HepG2 (cell line): ENCODE measurements at regions not wholly inside any gene's neighbourhood (a gene's known extent, or its start where the extent isn't known, plus 50 kb on each side); places are given as distances from the start of the nearest gene placed in this dataset.

Experiments
- AHR ChIP-seq: IDR thresholded peaks from 2 replicates; pipeline ENCODE4 v1.6.1; 2018; ENCODE audit warnings: missing genetic modification reagents, missing compliant biosample characterization
- CEBPB ChIP-seq: IDR thresholded peaks from 2 replicates; pipeline ENCODE4 v1.6.1; 2011; ENCODE audit warnings: low read depth, low read length, improper control_type of control experiment, borderline replicate concordance
- ELF1 ChIP-seq: sonication (generic); formaldehyde crosslinking; IDR thresholded peaks from 2 replicates; pipeline ENCODE4 v1.4.0; 2020; ENCODE audit warnings: missing genetic modification reagents
- FOXO4 ChIP-seq: sonication (generic); formaldehyde crosslinking; conservative IDR thresholded peaks from 2 replicates; pipeline ENCODE4 v1.8.1; 2023; ENCODE audit warnings: missing genetic modification reagents
- FOXP1 ChIP-seq, 2 experiments: fragments of 450-650 bp in 1 of 2; IDR thresholded peaks; 2 replicates each; pipeline ENCODE4 v1.6.1; 2017 to 2018; ENCODE audit warnings: antibody characterized with exemption in 1 of 2
- HDAC6 ChIP-seq: fragments of 200-600 bp; sonication (generic); IDR thresholded peaks from 2 replicates; pipeline ENCODE4 v1.7.0; 2017; ENCODE audit warnings: mild to moderate bottlenecking, antibody characterized with exemption, low read length, low read depth
- HMGXB4 ChIP-seq, 2 experiments: sonication (generic) in 1 of 2; formaldehyde crosslinking in 1 of 2; IDR thresholded peaks; 2 replicates each; pipeline versions ENCODE4 v1.4.0 to v1.6.1; 2018 to 2020; ENCODE audit warnings: missing genetic modification reagents in 2 of 2, borderline replicate concordance in 1 of 2, low read depth in 1 of 2, mild to moderate bottlenecking in 1 of 2, missing biosample characterization in 1 of 2
- MATR3 ChIP-seq: sonication (generic); formaldehyde crosslinking; IDR thresholded peaks from 2 replicates; pipeline ENCODE4 v1.4.0; 2020; ENCODE audit warnings: missing genetic modification reagents
- NFKB2 ChIP-seq: sonication (generic); formaldehyde crosslinking; IDR thresholded peaks from 2 replicates; pipeline ENCODE4 v1.4.0; 2020; ENCODE audit warnings: missing genetic modification reagents, borderline replicate concordance
- NR2F2 ChIP-seq: IDR thresholded peaks from 2 replicates; pipeline ENCODE4 v1.6.1; 2012; ENCODE audit warnings: low read depth, inconsistent platforms, borderline replicate concordance
- TEAD3 ChIP-seq: optimal IDR thresholded peaks from 2 replicates; pipeline ENCODE3; 2016; ENCODE audit warnings: borderline replicate concordance
- XRCC5 ChIP-seq: fragments of 200-400 bp; formaldehyde crosslinking; optimal IDR thresholded peaks from 2 replicates; pipeline ENCODE3; 2017; ENCODE audit warnings: mild to moderate bottlenecking, low read length
- ZNF205 ChIP-seq: IDR thresholded peaks from 2 replicates; pipeline ENCODE4 v1.6.1; 2018; ENCODE audit warnings: missing biosample characterization, missing genetic modification reagents
- ZNF788 ChIP-seq: sonication (generic); formaldehyde crosslinking; IDR thresholded peaks from 2 replicates; pipeline ENCODE4 v1.5.0; 2020; ENCODE audit warnings: mild to moderate bottlenecking, missing genetic modification reagents, borderline replicate concordance
- TF ChIP-seq, protein P1 (sequence below): IDR thresholded peaks from 2 replicates; pipeline ENCODE4 v1.6.1; 2016; ENCODE audit warnings: low read depth, missing genetic modification reagents, missing compliant biosample characterization
- TF ChIP-seq, protein P2 (sequence below): sonication (generic); formaldehyde crosslinking; IDR thresholded peaks from 2 replicates; pipeline ENCODE4 v1.4.0; 2020; ENCODE audit warnings: low read depth, mild to moderate bottlenecking, missing genetic modification reagents
- TF ChIP-seq, protein P3 (sequence below): sonication (generic); formaldehyde crosslinking; IDR thresholded peaks from 2 replicates; pipeline ENCODE4 v1.8.1; 2023; ENCODE audit warnings: mild to moderate bottlenecking, missing genetic modification reagents

DNA sequence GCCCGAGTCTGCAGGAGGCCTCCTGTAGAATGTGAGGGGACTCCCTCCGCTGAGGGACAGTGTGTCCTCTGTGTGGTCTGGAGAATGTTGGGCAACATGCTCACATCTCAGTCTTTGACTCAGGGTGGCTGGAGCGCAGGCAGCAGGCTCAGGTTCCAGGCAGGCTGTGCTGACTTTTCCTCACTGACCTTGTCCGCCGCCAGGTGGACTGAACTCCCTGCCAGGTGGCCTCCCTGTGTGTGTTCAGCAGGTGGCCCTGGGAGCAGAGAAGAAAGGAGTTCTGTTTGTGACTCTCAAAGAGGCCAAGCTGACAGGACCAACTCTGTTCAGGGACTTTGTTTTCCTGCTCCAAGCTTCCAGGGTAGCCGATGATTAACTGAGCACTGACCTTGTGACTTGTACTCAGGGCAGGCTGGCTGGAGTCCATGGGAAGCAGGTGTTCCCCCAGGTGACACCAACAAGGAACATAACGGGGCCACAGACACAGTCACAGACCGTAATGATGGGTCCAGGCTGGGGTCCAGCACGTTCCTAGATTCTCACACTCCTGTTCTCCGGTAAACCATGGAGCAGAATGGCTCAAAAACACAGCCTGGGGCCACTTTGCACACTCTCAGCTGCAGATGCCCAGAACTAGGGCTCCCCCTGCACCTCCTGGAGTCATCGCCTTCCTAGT, 439.8 kb downstream of the RNF144A start (continued):
- TF ChIP-seq, protein P1, sequence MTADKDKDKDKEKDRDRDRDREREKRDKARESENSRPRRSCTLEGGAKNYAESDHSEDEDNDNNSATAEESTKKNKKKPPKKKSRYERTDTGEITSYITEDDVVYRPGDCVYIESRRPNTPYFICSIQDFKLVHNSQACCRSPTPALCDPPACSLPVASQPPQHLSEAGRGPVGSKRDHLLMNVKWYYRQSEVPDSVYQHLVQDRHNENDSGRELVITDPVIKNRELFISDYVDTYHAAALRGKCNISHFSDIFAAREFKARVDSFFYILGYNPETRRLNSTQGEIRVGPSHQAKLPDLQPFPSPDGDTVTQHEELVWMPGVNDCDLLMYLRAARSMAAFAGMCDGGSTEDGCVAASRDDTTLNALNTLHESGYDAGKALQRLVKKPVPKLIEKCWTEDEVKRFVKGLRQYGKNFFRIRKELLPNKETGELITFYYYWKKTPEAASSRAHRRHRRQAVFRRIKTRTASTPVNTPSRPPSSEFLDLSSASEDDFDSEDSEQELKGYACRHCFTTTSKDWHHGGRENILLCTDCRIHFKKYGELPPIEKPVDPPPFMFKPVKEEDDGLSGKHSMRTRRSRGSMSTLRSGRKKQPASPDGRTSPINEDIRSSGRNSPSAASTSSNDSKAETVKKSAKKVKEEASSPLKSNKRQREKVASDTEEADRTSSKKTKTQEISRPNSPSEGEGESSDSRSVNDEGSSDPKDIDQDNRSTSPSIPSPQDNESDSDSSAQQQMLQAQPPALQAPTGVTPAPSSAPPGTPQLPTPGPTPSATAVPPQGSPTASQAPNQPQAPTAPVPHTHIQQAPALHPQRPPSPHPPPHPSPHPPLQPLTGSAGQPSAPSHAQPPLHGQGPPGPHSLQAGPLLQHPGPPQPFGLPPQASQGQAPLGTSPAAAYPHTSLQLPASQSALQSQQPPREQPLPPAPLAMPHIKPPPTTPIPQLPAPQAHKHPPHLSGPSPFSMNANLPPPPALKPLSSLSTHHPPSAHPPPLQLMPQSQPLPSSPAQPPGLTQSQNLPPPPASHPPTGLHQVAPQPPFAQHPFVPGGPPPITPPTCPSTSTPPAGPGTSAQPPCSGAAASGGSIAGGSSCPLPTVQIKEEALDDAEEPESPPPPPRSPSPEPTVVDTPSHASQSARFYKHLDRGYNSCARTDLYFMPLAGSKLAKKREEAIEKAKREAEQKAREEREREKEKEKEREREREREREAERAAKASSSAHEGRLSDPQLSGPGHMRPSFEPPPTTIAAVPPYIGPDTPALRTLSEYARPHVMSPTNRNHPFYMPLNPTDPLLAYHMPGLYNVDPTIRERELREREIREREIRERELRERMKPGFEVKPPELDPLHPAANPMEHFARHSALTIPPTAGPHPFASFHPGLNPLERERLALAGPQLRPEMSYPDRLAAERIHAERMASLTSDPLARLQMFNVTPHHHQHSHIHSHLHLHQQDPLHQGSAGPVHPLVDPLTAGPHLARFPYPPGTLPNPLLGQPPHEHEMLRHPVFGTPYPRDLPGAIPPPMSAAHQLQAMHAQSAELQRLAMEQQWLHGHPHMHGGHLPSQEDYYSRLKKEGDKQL = no peak
- TF ChIP-seq, protein P2, sequence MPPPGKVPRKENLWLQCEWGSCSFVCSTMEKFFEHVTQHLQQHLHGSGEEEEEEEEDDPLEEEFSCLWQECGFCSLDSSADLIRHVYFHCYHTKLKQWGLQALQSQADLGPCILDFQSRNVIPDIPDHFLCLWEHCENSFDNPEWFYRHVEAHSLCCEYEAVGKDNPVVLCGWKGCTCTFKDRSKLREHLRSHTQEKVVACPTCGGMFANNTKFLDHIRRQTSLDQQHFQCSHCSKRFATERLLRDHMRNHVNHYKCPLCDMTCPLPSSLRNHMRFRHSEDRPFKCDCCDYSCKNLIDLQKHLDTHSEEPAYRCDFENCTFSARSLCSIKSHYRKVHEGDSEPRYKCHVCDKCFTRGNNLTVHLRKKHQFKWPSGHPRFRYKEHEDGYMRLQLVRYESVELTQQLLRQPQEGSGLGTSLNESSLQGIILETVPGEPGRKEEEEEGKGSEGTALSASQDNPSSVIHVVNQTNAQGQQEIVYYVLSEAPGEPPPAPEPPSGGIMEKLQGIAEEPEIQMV (CRISPR knock-in tag) = no peak
- TF ChIP-seq XRCC5 (peak; percentile 44), NR2F2 (peak; percentile 42; the same call in 1 of the 2 replicates), CEBPB (peak; percentile 75; the same call in 1 of the 2 replicates), NFKB2 (CRISPR knock-in tag) (peak; percentile 74; the same call in 1 of the 2 replicates), ZNF205 (peak; percentile 51; the same call in 1 of the 2 replicates), MATR3 (CRISPR knock-in tag) (no peak), AHR (CRISPR knock-in tag) (no peak), FOXP1 (IDR thresholded peaks at IDR 0.05) (no peak), FOXP1 (CRISPR knock-in tag; IDR thresholded peaks at IDR 0.05) (peak; percentile 5; the same call in 1 of the 2 replicates), ZNF788 (CRISPR knock-in tag) (peak; percentile 72), FOXO4 (no peak), HMGXB4 (CRISPR knock-in tag; IDR thresholded peaks at IDR 0.05; ENCODE audit: borderline replicate concordance in 1 of 2, low read depth in 1 of 2) (peak; percentile 42 to 59; a peak in 2 of 4 replicates), ELF1 (CRISPR knock-in tag) (peak; percentile 62; the same call in 1 of the 2 replicates), TEAD3 (CRISPR knock-in tag) (peak; percentile 39), HDAC6 (no peak)
- TF ChIP-seq, protein P3, sequence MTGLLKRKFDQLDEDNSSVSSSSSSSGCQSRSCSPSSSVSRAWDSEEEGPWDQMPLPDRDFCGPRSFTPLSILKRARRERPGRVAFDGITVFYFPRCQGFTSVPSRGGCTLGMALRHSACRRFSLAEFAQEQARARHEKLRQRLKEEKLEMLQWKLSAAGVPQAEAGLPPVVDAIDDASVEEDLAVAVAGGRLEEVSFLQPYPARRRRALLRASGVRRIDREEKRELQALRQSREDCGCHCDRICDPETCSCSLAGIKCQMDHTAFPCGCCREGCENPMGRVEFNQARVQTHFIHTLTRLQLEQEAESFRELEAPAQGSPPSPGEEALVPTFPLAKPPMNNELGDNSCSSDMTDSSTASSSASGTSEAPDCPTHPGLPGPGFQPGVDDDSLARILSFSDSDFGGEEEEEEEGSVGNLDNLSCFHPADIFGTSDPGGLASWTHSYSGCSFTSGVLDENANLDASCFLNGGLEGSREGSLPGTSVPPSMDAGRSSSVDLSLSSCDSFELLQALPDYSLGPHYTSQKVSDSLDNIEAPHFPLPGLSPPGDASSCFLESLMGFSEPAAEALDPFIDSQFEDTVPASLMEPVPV (CRISPR knock-in tag) = peak; percentile 57; the same call in 1 of the 2 replicates
